ENCODE measurements at regions not wholly inside any gene's neighbourhood (a gene's known extent, or its start where the extent isn't known, plus 50 kb on each side); places are given as distances from the start of the nearest gene placed in this dataset.

GRCh38 chr18:64333584-64333983, 184.7 kb upstream of the LINC00305 start:
- no peak for TF ChIP-seq EZH2 (IDR thresholded peaks at IDR 0.05; ENCODE audit: borderline replicate concordance, low read depth, low read length, severe bottlenecking)
- no peak for TF ChIP-seq CTCF (IDR thresholded peaks at IDR 0.05; ENCODE audit: borderline replicate concordance, extremely low read depth, low read length, poor library complexity, severe bottlenecking)

All from DND-41 (cell line).